Tibial artery (tissue), 4 donors: ENCODE measurements at regions not wholly inside any gene's neighbourhood (a gene's known extent, or its start where the extent isn't known, plus 50 kb on each side); places are given as distances from the start of the nearest gene placed in this dataset.
"Not testable (repeated sequence)": the region's sequence is repeated elsewhere in the genome, so short reads cannot be mapped to it uniquely, and the experiment has no call there.

Experiments
- DNase-seq, 2 donors: peaks; one replicate each; pipeline ENCODE4 v3.0.0-alpha.2; 2019
- H3K27ac ChIP-seq, 2 donors: fragments of 200-600 bp; sonication (generic) in 1 of 2; 1 replicate in 1 of 2; 2 replicates in 1 of 2; pipeline ENCODE4 v1.5.1; 2018 to 2019; ENCODE audit warnings: mild to moderate bottlenecking in 1 of 2
- H3K27me3 ChIP-seq, 2 donors: fragments of 200-600 bp; sonication (generic) in 1 of 2; one replicate each; pipeline versions ENCODE4 v1.5.1 to v1.6.0; 2016 to 2019
- H3K36me3 ChIP-seq, 3 donors: fragments of 200-600 bp; sonication (generic) in 2 of 3; one replicate each; pipeline ENCODE4 v1.5.1; 2016 to 2019; ENCODE audit warnings: mild to moderate bottlenecking in 2 of 3
- H3K4me1 ChIP-seq, 4 donors: fragments of 200-600 bp; sonication (generic) in 2 of 4; 1 replicate in 3 of 4; 2 replicates in 1 of 4; pipeline ENCODE4 v1.5.1; 2016 to 2019
- H3K4me3 ChIP-seq, 2 donors: fragments of 200-600 bp; sonication (generic) in 1 of 2; 1 replicate in 1 of 2; 2 replicates in 1 of 2; pipeline ENCODE4 v1.5.1; 2018 to 2019; ENCODE audit warnings: mild to moderate bottlenecking in 2 of 2
- H3K9me3 ChIP-seq, 3 donors: fragments of 200-600 bp; sonication (generic) in 1 of 3; one replicate each; pipeline ENCODE4 v1.5.1; 2016 to 2019
- intact Hi-C: fragments of 100-400 bp; cut with DNase I; formaldehyde crosslinking; loops from one replicate; pipeline ENCODE4 v1.15.0; 2023; ENCODE audit warnings: low total_unique reads
- TF ChIP-seq, protein P1 (sequence below), 2 experiments: fragments of 200-600 bp in 1 of 2; fragments of 450-650 bp in 1 of 2; IDR thresholded peaks; one replicate each; pipeline ENCODE4 v1.5.1; 2017 to 2019; ENCODE audit warnings: antibody characterized with exemption in 2 of 2, mild to moderate bottlenecking in 1 of 2, moderate library complexity in 1 of 2

DNA sequence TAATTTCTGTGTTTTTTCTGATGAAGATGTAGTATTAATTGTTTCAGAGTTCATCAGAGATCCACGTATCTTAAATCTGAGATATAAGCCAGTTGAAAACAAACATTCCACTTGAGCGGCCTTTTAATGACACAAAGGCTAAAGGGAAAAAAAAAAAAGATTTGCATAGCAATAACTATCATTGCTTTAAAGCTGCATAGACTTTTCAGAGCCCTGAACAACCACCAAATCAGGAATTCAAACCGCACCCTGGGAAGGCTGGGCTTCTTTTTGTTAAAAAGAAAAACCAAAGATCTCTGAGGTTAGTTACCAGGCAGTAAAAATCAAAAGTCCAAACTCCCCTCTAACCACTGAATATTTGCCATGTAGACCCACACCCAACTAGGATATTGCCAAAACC is 206.0 kb downstream of the HHIP start:
- Histone ChIP-seq H3K4me1 (no peaks in the 10 kb centered on the region), H3K27ac (no peak overlapping the region), H3K36me3 (no peaks in the 10 kb centered on the region), H3K9me3 (no peaks in the 10 kb centered on the region), H3K27me3 (no peaks in the 10 kb centered on the region), H3K4me3 (no peak overlapping the region)
- intact Hi-C loops: no loop called here
- TF ChIP-seq, protein P1, sequence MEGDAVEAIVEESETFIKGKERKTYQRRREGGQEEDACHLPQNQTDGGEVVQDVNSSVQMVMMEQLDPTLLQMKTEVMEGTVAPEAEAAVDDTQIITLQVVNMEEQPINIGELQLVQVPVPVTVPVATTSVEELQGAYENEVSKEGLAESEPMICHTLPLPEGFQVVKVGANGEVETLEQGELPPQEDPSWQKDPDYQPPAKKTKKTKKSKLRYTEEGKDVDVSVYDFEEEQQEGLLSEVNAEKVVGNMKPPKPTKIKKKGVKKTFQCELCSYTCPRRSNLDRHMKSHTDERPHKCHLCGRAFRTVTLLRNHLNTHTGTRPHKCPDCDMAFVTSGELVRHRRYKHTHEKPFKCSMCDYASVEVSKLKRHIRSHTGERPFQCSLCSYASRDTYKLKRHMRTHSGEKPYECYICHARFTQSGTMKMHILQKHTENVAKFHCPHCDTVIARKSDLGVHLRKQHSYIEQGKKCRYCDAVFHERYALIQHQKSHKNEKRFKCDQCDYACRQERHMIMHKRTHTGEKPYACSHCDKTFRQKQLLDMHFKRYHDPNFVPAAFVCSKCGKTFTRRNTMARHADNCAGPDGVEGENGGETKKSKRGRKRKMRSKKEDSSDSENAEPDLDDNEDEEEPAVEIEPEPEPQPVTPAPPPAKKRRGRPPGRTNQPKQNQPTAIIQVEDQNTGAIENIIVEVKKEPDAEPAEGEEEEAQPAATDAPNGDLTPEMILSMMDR (IDR thresholded peaks at IDR 0.05): no peak
- no peak for DNase-seq

DNA sequence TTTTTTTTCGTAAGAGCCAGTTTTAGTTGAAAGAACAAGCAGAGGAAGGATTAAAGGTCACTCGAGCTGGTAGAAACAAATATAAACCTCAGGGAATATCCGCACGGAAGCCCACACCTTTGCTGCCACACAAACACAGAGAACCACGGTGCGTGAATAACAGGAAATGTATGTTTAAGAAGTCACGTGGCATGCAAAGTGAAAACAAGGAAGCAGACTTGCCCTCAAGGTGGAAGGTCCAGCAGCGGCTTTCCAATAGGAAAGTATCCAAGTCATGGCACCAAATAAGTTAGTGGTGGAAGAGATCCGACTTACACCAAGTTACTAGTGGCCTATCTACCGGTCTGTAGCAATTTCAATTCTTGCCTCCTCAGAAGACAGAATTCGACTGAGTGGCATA is 215.5 kb downstream of the HHIP start:
- Histone ChIP-seq H3K4me3 (no peak overlapping the region), H3K9me3 (no peaks in the 10 kb centered on the region), H3K4me1 (no peaks in the 10 kb centered on the region), H3K27ac (no peak overlapping the region), H3K36me3 (no peaks in the 10 kb centered on the region), H3K27me3 (no peaks in the 10 kb centered on the region)
- TF ChIP-seq, protein P1 (IDR thresholded peaks at IDR 0.05): no peak
- no peak for DNase-seq
- intact Hi-C loops: no loop called here

DNA sequence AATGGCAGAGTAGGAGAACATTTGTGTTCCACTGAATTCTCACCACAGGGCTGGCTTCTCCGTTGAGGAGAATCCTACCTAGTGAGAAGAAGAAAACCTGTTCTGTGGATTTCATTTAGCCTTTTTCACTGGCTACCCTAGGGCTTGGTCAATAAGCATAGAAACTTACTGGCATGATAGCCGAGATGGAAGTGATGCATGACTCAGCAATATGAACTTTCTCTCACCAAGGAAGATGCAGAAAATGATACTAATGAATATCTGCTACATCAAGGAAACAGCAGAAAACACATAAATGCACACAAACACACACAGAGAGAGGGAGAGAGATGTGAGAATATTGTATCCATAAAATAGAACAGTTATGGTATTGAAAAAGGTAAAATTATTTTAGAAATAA is 216.3 kb downstream of the HHIP start:
- Histone ChIP-seq H3K27me3 (no peaks in the 10 kb centered on the region), H3K4me1 (no peaks in the 10 kb centered on the region), H3K36me3 (no peaks in the 10 kb centered on the region), H3K27ac (no peak overlapping the region), H3K9me3 (no peaks in the 10 kb centered on the region), H3K4me3 (no peak overlapping the region)
- TF ChIP-seq, protein P1 (IDR thresholded peaks at IDR 0.05): no peak
- intact Hi-C loops: no loop called here
- no peak for DNase-seq

DNA sequence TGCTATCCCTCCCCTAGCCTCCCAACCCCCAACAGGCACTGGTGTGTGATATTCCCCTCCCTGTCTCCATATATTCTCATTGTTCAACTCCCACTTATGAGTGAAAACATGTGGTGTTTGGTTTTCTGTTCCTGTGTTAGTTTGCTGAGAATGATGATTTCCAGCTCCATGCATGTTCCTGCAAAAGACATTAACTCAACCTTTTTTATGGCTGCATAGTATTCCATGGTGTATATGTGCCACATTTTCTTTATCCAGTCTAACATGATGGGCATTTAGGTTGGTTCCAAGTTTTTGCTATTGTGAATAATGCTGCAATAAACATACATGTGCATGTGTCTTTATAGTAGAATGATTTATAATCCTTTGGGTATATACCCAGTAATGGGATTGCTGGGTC is 218.9 kb downstream of the HHIP start:
- H3K4me3 ChIP-seq, H3K27ac ChIP-seq, H3K27me3 ChIP-seq, H3K4me1 ChIP-seq, H3K9me3 ChIP-seq, DNase-seq, H3K36me3 ChIP-seq, intact Hi-C loops: not testable (repeated sequence)

DNA sequence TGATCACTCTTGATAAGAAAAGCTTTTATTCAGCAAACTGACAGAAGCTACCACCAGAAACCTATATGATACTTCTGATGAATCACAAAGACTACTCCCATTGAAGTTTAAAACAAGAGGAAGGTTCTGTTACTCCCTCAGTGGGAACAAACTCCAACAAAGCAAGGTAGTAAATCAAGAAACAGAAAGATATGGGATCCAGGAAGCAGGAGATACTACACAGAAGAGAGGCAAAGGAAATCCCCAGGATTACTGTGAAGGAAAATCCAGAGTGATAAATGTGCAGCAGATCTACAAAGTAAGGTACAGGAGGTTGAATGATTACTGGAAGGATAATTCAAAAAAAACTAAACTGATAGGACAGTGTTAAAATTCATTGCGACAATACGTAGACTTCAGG is 222.4 kb downstream of the HHIP start:
- TF ChIP-seq, protein P1 (IDR thresholded peaks at IDR 0.05): no peak
- H3K27ac ChIP-seq: no peak overlapping the region
- H3K36me3 ChIP-seq: no peaks in the 10 kb centered on the region
- no peak for DNase-seq
- H3K27me3 ChIP-seq: no peaks in the 10 kb centered on the region
- intact Hi-C loops: no loop called here
- H3K4me1 ChIP-seq: peaks cover 0 to 14% (median 0%) of the 10 kb centered on the region in 4 donors
- H3K9me3 ChIP-seq: no peaks in the 10 kb centered on the region
- H3K4me3 ChIP-seq: no peak overlapping the region

DNA sequence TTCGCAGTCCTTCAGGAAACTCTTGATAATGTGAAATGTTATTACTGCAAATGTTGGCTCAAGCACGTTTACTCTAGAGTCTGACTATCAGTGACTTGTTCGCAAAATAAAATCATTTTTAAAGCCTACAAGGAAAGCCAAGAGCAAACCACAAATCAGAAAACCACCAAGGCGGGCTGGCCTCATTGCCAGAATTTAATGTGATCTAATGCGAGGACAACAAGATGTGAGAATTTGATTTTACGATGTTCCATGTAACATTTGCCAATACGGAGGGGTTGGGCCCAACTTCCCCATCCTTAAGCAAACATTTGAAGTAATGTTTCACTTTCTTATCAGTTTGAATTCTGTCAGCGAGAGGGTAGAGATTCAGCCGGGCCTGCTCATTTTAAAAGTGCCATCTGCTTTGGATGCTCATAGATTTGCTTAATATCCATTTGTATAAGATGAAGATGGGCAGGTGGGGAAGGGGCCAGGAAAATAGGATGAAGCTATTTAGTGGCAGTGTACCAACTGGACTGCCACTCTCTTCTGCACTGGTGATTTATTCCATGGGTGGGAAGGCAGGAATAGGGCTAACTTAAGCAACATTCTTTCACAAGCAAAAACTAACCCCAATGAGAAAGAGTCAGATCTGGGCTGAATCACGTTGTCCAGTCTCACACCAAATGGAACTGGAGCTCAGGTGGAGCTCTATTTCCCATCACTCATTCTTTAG is 225.3 kb downstream of the ANAPC10 start:
- Histone ChIP-seq H3K4me3 (peak overlapping the region in 1 of 2 donors; percentile 10), H3K9me3 (no peaks in the 10 kb centered on the region), H3K27me3 (no peaks in the 10 kb centered on the region), H3K27ac (peak overlapping the region; percentile 9 to 19), H3K4me1 (peaks cover 0 to 14% (median 0%) of the 10 kb centered on the region in 4 donors), H3K36me3 (no peaks in the 10 kb centered on the region)
- TF ChIP-seq, protein P1 (IDR thresholded peaks at IDR 0.05): no peak
- peak in 1 of 2 donors; percentile 50 for DNase-seq
- intact Hi-C loops: no loop called here
